Vagina (tissue), 2 donors: ENCODE measurements at regions not wholly inside any gene's neighbourhood (a gene's known extent, or its start where the extent isn't known, plus 50 kb on each side); places are given as distances from the start of the nearest gene placed in this dataset.

Experiments
- CTCF ChIP-seq, 3 experiments: fragments of 450-650 bp in 2 of 3; fragments of 200-600 bp in 1 of 3; sonication (generic) in 1 of 3; IDR thresholded peaks; one replicate each; pipeline ENCODE4 v1.5.1; 2017 to 2019; ENCODE audit warnings: antibody characterized with exemption in 3 of 3, mild to moderate bottlenecking in 2 of 3, moderate library complexity in 2 of 3
- POLR2A ChIP-seq, 2 donors: fragments of 450-650 bp; IDR thresholded peaks; one replicate each; pipeline ENCODE4 v1.6.1; 2017; ENCODE audit warnings: antibody characterized with exemption in 2 of 2, mild to moderate bottlenecking in 2 of 2, moderate library complexity in 2 of 2
- POLR2AphosphoS5 ChIP-seq, 2 donors: sonication (generic); formaldehyde crosslinking; IDR thresholded peaks; one replicate each; pipeline ENCODE4 v1.9.0; 2017; ENCODE audit warnings: antibody characterized with exemption in 2 of 2, mild to moderate bottlenecking in 2 of 2, low read depth in 1 of 2; ENCODE audit not compliant: insufficient read depth in 1 of 2

- no peak for TF ChIP-seq CTCF (IDR thresholded peaks at IDR 0.05)
- TF ChIP-seq POLR2A (IDR thresholded peaks at IDR 0.05), result no peak
- no peak for TF ChIP-seq POLR2AphosphoS5 (IDR thresholded peaks at IDR 0.05; ENCODE audit: insufficient read depth in 1 of 2, low read depth in 1 of 2)
Measured at GRCh38 chr10:43958071-43958432, 309.4 kb upstream of the ZNF32 start.
